ENCODE measurements at regions not wholly inside any gene's neighbourhood (a gene's known extent, or its start where the extent isn't known, plus 50 kb on each side); places are given as distances from the start of the nearest gene placed in this dataset.

DNA sequence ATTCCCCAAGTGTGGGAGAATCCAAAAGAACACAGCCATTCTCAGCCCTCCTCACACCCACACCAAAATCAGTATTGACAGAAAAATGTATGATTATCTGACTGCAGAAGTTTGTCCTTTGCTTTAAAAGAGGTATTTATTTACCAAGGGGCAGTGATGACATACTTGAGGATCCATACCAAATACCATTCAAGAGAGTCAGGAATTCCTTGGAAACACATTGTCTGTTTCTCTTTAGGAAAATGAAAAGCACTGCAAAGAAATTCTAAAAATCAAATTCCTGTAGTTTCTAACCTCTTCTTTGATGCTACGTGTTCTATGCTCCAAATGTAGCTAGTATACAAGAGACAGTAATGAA, 509.6 kb upstream of the CXADR start:
- peak overlapping the region; percentile 95 for H3K27ac Mint-ChIP-seq (ENCODE audit: unreplicated experiment)
- no peaks in the 10 kb centered on the region for H3K27me3 Mint-ChIP-seq (ENCODE audit: low read depth)
- no peak for DNase-seq (ENCODE audit: low spot score)
- H3K9me3 Mint-ChIP-seq (ENCODE audit: low read depth), result peaks cover 2% of the 10 kb centered on the region
- H3K36me3 Mint-ChIP-seq (ENCODE audit: low read depth), result no peaks in the 10 kb centered on the region
- peaks cover 35% of the 10 kb centered on the region for H3K4me1 Mint-ChIP-seq (ENCODE audit: low read depth)
- TF ChIP-seq, protein P1, sequence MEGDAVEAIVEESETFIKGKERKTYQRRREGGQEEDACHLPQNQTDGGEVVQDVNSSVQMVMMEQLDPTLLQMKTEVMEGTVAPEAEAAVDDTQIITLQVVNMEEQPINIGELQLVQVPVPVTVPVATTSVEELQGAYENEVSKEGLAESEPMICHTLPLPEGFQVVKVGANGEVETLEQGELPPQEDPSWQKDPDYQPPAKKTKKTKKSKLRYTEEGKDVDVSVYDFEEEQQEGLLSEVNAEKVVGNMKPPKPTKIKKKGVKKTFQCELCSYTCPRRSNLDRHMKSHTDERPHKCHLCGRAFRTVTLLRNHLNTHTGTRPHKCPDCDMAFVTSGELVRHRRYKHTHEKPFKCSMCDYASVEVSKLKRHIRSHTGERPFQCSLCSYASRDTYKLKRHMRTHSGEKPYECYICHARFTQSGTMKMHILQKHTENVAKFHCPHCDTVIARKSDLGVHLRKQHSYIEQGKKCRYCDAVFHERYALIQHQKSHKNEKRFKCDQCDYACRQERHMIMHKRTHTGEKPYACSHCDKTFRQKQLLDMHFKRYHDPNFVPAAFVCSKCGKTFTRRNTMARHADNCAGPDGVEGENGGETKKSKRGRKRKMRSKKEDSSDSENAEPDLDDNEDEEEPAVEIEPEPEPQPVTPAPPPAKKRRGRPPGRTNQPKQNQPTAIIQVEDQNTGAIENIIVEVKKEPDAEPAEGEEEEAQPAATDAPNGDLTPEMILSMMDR (IDR thresholded peaks at IDR 0.05), result no peak
- H3K4me3 Mint-ChIP-seq (ENCODE audit: unreplicated experiment), result peak overlapping the region; percentile 67

DNA sequence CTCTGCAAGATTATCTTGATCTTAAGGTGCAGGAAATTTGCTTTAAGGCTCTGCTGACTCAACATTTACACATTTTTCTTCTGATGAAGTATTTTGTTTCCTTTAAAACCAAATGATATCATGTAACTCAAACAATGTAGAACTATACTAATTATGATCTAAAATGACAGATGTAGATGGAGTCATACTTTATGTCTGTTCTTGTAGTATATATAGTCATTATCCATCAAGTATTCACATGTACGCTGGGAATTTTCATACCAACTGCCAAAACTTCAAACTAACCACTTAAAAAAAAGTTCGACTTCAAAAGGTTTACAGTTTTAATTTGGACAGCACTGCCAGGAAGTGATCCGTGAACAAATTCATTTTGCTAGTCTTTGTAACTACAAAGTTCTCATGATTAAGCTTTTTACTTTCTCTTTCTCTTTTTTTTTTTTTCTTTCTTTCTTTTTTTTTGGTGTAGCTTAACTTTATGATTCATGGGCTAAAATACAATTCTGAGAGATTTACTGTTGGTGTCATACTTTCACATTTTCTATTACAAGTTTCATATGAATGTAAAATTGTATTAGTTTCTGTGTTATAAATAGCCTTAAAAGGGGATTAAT, 509.0 kb upstream of the CXADR start:
- peak overlapping the region; percentile 67 for H3K4me3 Mint-ChIP-seq (ENCODE audit: unreplicated experiment)
- H3K4me1 Mint-ChIP-seq (ENCODE audit: low read depth), result peaks cover 35% of the 10 kb centered on the region
- TF ChIP-seq, protein P1 (IDR thresholded peaks at IDR 0.05), result no peak
- H3K27me3 Mint-ChIP-seq (ENCODE audit: low read depth), result no peaks in the 10 kb centered on the region
- DNase-seq (ENCODE audit: low spot score), result no peak
- H3K9me3 Mint-ChIP-seq (ENCODE audit: low read depth), result peaks cover 2% of the 10 kb centered on the region
- H3K36me3 Mint-ChIP-seq (ENCODE audit: low read depth), result no peaks in the 10 kb centered on the region
- H3K27ac Mint-ChIP-seq (ENCODE audit: unreplicated experiment), result peak overlapping the region; percentile 95

DNA sequence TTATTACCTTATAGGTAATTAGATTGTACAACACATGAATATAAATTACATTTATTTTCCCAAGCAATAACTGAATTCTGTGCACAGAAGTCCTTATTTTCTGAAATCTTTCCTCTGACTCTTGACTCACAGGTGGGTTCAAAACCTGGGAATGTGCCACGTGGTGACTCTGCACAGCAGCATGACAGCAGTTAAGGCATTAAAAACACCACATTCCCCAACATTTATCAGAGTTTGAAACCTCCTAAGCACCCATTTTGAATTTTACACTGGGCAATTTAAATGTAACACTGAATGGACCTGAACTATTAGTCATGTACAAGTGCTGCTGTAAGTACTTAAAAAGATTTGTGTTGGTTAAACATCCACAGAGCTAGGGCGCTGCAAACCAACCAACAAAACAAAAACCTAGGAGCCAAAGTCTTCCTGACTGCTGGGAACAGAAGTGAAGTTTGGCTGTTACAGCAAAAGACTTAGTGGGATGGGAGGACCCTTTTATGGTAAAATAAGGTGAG, 480.6 kb upstream of the CXADR start:
- peaks cover 4% of the 10 kb centered on the region for H3K36me3 Mint-ChIP-seq (ENCODE audit: low read depth)
- no peaks in the 10 kb centered on the region for H3K4me1 Mint-ChIP-seq (ENCODE audit: low read depth)
- H3K9me3 Mint-ChIP-seq (ENCODE audit: low read depth), result no peaks in the 10 kb centered on the region
- no peaks in the 10 kb centered on the region for H3K27me3 Mint-ChIP-seq (ENCODE audit: low read depth)
- TF ChIP-seq, protein P1 (IDR thresholded peaks at IDR 0.05), result no peak
- H3K4me3 Mint-ChIP-seq (ENCODE audit: unreplicated experiment), result no peak overlapping the region
- H3K27ac Mint-ChIP-seq (ENCODE audit: unreplicated experiment), result no peak overlapping the region
- no peak for DNase-seq (ENCODE audit: low spot score)

DNA sequence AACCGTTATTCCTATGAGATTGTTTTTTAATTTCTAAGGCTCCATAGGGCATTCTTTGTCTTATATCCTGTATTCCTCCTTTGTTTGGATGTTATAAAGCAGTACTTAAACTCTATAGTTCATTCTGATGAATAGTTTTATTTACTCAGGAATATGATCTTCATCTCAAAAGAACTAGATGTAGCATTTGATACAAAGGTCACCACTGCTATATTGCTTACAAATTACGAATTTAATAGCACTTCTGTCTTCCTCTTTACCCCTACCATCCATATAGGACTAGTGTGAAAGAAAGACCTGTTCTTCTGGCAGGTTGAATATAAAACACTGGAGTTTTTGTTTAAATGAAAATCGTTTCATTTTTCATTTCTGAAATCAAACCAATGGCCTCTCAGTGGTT, 468.1 kb upstream of the CXADR start:
- Mint-ChIP-seq H3K4me3 (ENCODE audit: unreplicated experiment) (no peak overlapping the region), H3K27me3 (ENCODE audit: low read depth) (no peaks in the 10 kb centered on the region), H3K36me3 (ENCODE audit: low read depth) (peaks cover 5% of the 10 kb centered on the region), H3K4me1 (ENCODE audit: low read depth) (peaks cover 16% of the 10 kb centered on the region), H3K9me3 (ENCODE audit: low read depth) (peaks cover 9% of the 10 kb centered on the region), H3K27ac (ENCODE audit: unreplicated experiment) (no peak overlapping the region)
- no peak for DNase-seq (ENCODE audit: low spot score)
- TF ChIP-seq, protein P1 (IDR thresholded peaks at IDR 0.05), result no peak

DNA sequence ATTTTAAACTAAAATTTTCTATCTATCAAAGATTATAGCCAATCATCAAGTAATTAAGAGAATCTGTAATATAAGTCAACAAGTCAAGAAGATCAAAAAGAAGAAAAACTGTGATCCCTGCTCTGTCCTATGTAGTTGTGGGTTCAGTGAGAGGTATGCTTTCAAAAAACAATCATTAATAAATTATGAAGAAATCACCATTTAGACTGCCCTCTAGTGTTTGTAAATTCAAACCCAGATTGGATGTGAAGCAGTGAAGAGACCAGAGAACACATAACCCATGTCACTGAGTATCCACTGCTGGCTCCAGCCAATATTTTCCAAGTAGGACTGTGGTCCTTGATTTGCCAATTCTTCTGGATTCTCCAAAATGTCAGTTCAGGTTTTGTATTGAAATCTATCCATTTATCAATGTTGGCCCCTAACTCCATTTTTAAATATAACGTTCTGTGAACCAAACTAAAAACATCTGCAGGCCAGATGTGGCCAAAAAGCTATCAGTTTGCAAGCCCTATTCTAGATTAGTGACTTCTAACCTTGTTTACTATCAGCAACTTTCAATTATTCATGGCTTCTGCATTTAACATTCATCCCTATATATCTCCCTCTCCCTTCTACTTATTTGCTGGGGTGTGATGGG, 467.5 kb upstream of the CXADR start:
- Mint-ChIP-seq H3K4me3 (ENCODE audit: unreplicated experiment) (no peak overlapping the region), H3K9me3 (ENCODE audit: low read depth) (peaks cover 9% of the 10 kb centered on the region), H3K4me1 (ENCODE audit: low read depth) (peaks cover 22% of the 10 kb centered on the region), H3K27me3 (ENCODE audit: low read depth) (no peaks in the 10 kb centered on the region), H3K36me3 (ENCODE audit: low read depth) (peaks cover 5% of the 10 kb centered on the region), H3K27ac (ENCODE audit: unreplicated experiment) (no peak overlapping the region)
- TF ChIP-seq, protein P1 (IDR thresholded peaks at IDR 0.05), result peak; percentile 83
- no peak for DNase-seq (ENCODE audit: low spot score)

All from chondrocyte (in vitro differentiated cells).